ENCODE measurements at regions not wholly inside any gene's neighbourhood (a gene's known extent, or its start where the extent isn't known, plus 50 kb on each side); places are given as distances from the start of the nearest gene placed in this dataset.
"Not testable (repeated sequence)": the region's sequence is repeated elsewhere in the genome, so short reads cannot be mapped to it uniquely, and the experiment has no call there.

DNA sequence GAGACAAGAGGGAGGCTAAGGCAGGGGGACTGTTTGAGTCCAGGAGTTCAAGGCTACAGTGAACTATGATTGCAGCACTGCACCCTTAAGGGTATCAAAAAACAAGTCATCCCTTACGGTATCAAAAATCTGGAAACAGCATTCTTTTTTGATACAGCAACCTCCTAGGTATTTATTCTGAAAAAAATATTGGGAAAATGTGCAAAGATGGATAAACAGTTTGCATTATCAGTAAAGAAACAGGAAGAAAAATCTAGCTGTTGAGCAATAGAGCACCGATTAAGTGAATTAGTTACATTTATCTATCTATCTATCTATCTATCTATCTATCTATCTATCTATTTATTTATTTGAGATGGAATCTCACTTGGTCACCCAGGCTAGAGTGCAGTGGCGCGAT is 56.7 kb upstream of the SCAF4 start:
- no peak overlapping the region for H3K4me2 ChIP-seq (ENCODE audit: insufficient read depth, low read length)
- dilution Hi-C loops (cut with MboI; ENCODE audit: extremely low pct_ligation_motif_present, low sequenced_read_pairs), result no loop called here
- FAIRE-seq (no peak), DNase-seq (ENCODE audit: low read depth, low spot score) (no peak)
- ChIA-PET CTCF (no interaction called here), POLR2A (no interaction called here)
- TF ChIP-seq EZH2 (IDR thresholded peaks at IDR 0.05; ENCODE audit: borderline replicate concordance, low read depth, low read length, severe bottlenecking) (no peak), POLR2A (IDR thresholded peaks at IDR 0.05; ENCODE audit: low read depth, low read length) (no peak), POLR2AphosphoS5 (IDR thresholded peaks at IDR 0.05; ENCODE audit: insufficient read depth, low read depth, low read length) (no peak), JUN (IDR thresholded peaks at IDR 0.05; ENCODE audit: borderline replicate concordance, insufficient read depth, insufficient read length, low read depth) (no peak), MYC (IDR thresholded peaks at IDR 0.05; ENCODE audit: low read depth, low read length) (no peak), FOS (IDR thresholded peaks at IDR 0.05; ENCODE audit: borderline replicate concordance, insufficient read depth, low read length) (no peak), GATA2 (IDR thresholded peaks at IDR 0.05; ENCODE audit: insufficient read depth, insufficient read length, low read depth, low read length) (no peak)
- TF ChIP-seq, protein P1, sequence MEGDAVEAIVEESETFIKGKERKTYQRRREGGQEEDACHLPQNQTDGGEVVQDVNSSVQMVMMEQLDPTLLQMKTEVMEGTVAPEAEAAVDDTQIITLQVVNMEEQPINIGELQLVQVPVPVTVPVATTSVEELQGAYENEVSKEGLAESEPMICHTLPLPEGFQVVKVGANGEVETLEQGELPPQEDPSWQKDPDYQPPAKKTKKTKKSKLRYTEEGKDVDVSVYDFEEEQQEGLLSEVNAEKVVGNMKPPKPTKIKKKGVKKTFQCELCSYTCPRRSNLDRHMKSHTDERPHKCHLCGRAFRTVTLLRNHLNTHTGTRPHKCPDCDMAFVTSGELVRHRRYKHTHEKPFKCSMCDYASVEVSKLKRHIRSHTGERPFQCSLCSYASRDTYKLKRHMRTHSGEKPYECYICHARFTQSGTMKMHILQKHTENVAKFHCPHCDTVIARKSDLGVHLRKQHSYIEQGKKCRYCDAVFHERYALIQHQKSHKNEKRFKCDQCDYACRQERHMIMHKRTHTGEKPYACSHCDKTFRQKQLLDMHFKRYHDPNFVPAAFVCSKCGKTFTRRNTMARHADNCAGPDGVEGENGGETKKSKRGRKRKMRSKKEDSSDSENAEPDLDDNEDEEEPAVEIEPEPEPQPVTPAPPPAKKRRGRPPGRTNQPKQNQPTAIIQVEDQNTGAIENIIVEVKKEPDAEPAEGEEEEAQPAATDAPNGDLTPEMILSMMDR (IDR thresholded peaks at IDR 0.05; ENCODE audit: extremely low read depth in 1 of 2, insufficient read depth in 1 of 2, low read depth in 1 of 2, low read length in 2 of 2), result no peak
- TF ChIP-seq, protein P2, sequence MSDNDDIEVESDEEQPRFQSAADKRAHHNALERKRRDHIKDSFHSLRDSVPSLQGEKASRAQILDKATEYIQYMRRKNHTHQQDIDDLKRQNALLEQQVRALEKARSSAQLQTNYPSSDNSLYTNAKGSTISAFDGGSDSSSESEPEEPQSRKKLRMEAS (IDR thresholded peaks at IDR 0.05; ENCODE audit: insufficient read depth, insufficient read length), result no peak
- no peak overlapping the region for H3K9ac ChIP-seq (replicated peaks; ENCODE audit: extremely low read depth, insufficient read depth, low read length)
- H3K9me1 ChIP-seq (replicated peaks; ENCODE audit: control insufficient read depth, extremely low read depth, insufficient read depth, low read length), result no peaks in the 10 kb centered on the region
- no peaks in the 10 kb centered on the region for H3K27me3 ChIP-seq (ENCODE audit: control insufficient read depth in 2 of 2, insufficient read depth in 2 of 2, low read length in 2 of 2)
- BruUV-seq (replicated peaks), result no TSS peak
- H3K4me3 ChIP-seq (replicated peaks in 1 of 3; ENCODE audit: insufficient read depth in 1 of 3, low read depth in 1 of 3, low read length in 3 of 3), result no peak overlapping the region
- no peak overlapping the region for H2AFZ ChIP-seq (ENCODE audit: low read depth, low read length)
- H4K20me1 ChIP-seq (replicated peaks; ENCODE audit: control insufficient read depth, extremely low read depth, insufficient read depth, low read length), result no peaks in the 10 kb centered on the region
- H3K4me1 ChIP-seq (ENCODE audit: control insufficient read depth, extremely low read depth, insufficient read depth, low read length), result no peaks in the 10 kb centered on the region
- intact Hi-C loops (cut with micrococcal nuclease), result loop anchor here (5.0 kb wide), 1 partner anchor 814 kb away; no protein-coding TSS in a partner anchor
- H3K36me3 ChIP-seq (ENCODE audit: control insufficient read depth in 2 of 2, extremely low read depth in 1 of 2, insufficient read depth in 2 of 2, low read length in 2 of 2), result no peaks in the 10 kb centered on the region
- H3K27ac ChIP-seq (ENCODE audit: insufficient read depth, low read depth, low read length), result no peak overlapping the region
- no peaks in the 10 kb centered on the region for H3K79me2 ChIP-seq (ENCODE audit: control insufficient read depth, insufficient read depth, low read length)
- no peaks in the 10 kb centered on the region for H3K9me3 ChIP-seq (replicated peaks; ENCODE audit: control insufficient read depth, insufficient read depth, low read length)

DNA sequence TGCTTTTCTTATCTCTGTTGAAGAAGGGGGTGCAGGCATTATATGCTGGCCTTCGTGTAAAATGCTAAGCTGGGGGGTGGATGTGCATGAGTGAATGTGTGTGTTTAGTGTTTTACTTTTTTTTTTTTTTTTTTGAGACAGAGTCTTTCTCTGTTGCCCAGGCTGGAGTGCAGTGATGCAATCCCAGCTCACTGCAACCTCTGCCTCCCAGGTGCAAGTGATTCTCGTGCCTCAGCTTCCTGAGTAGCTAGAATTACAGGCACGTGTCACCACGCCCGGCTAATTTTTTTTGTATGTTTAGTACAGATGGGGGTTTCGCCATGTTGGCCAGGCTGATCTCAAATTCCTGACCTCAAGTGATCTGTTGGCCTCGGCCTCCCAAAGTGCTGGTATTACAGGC is 55.8 kb upstream of the SCAF4 start:
- CTCF ChIA-PET, result interaction anchor here (0.8 to 2.5 kb wide), 2 partner anchors 470 to 813 kb away, joined by 6 to 13 read pairs; no protein-coding TSS in a partner anchor
- FAIRE-seq; H4K20me1 ChIP-seq (replicated peaks; ENCODE audit: control insufficient read depth, extremely low read depth, insufficient read depth, low read length); H3K4me2 ChIP-seq (ENCODE audit: insufficient read depth, low read length); H3K4me3 ChIP-seq (replicated peaks in 1 of 3; ENCODE audit: insufficient read depth in 1 of 3, low read depth in 1 of 3, low read length in 3 of 3); POLR2A ChIA-PET; BruUV-seq (replicated peaks); H3K9me1 ChIP-seq (replicated peaks; ENCODE audit: control insufficient read depth, extremely low read depth, insufficient read depth, low read length); H2AFZ ChIP-seq (ENCODE audit: low read depth, low read length); H3K4me1 ChIP-seq (ENCODE audit: control insufficient read depth, extremely low read depth, insufficient read depth, low read length); H3K27me3 ChIP-seq (ENCODE audit: control insufficient read depth in 2 of 2, insufficient read depth in 2 of 2, low read length in 2 of 2); H3K9ac ChIP-seq (replicated peaks; ENCODE audit: extremely low read depth, insufficient read depth, low read length); H3K79me2 ChIP-seq (ENCODE audit: control insufficient read depth, insufficient read depth, low read length); H3K36me3 ChIP-seq (ENCODE audit: control insufficient read depth in 2 of 2, extremely low read depth in 1 of 2, insufficient read depth in 2 of 2, low read length in 2 of 2); DNase-seq (ENCODE audit: low read depth, low spot score); H3K9me3 ChIP-seq (replicated peaks; ENCODE audit: control insufficient read depth, insufficient read depth, low read length); dilution Hi-C loops (cut with MboI; ENCODE audit: extremely low pct_ligation_motif_present, low sequenced_read_pairs); H3K27ac ChIP-seq (ENCODE audit: insufficient read depth, low read depth, low read length): not testable (repeated sequence)
- intact Hi-C loops (cut with micrococcal nuclease), result loop anchor here (5.0 kb wide), 1 partner anchor 815 kb away; no protein-coding TSS in a partner anchor

Data from endothelial cell of umbilical vein (primary cell).